22Rv1 (cell line): ENCODE measurements at regions not wholly inside any gene's neighbourhood (a gene's known extent, or its start where the extent isn't known, plus 50 kb on each side); places are given as distances from the start of the nearest gene placed in this dataset.

Experiments
- CTCF ChIP-seq: fragments of 450-650 bp; IDR thresholded peaks from 2 replicates; pipeline ENCODE4 v1.5.1; 2017; ENCODE audit warnings: mild to moderate bottlenecking
- ZFX ChIP-seq: fragments of 450-650 bp; IDR thresholded peaks from 2 replicates; pipeline ENCODE4 v1.6.1; 2017; ENCODE audit warnings: antibody characterized with exemption, borderline replicate concordance

- TF ChIP-seq CTCF (no peak), ZFX (no peak)
These were observed 327.5 kb upstream of the SPRY2 start for GRCh38 chr13:80668452-80668851.
